SK-N-SH treated with all-trans-retinoic acid at 6 μM for 48 hours (cell line): ENCODE measurements at regions not wholly inside any gene's neighbourhood (a gene's known extent, or its start where the extent isn't known, plus 50 kb on each side); places are given as distances from the start of the nearest gene placed in this dataset.

ENCODE experiments used
- ATAC-seq: fragments of 200-7000 bp; cut with Tn5 transposase; 3 replicates; pipeline ENCODE4 v1.9.1; 2020; ENCODE audit warnings: mild to moderate bottlenecking, moderate library complexity
- ARNTL ChIP-seq: fragments of 450-650 bp; formaldehyde crosslinking; IDR thresholded peaks from 2 replicates; pipeline ENCODE4 v1.5.0; 2020; ENCODE audit warnings: low read depth, mild to moderate bottlenecking, moderate library complexity, borderline replicate concordance
- BACH2 ChIP-seq: fragments of 250-450 bp; sonication (Bioruptor Pico); IDR thresholded peaks from 2 replicates; pipeline ENCODE4 v1.9.0; 2021; ENCODE audit warnings: mild to moderate bottlenecking, borderline replicate concordance
- CREB5 ChIP-seq: fragments of 250-450 bp; sonication (Bioruptor Pico); IDR thresholded peaks from 2 replicates; pipeline ENCODE4 v1.5.1; 2020; ENCODE audit warnings: low read depth, mild to moderate bottlenecking, moderate library complexity
- CSDC2 ChIP-seq: fragments of 250-450 bp; sonication (Bioruptor Pico); IDR thresholded peaks from 2 replicates; pipeline ENCODE4 v1.5.0; 2020; ENCODE audit warnings: mild to moderate bottlenecking, moderate library complexity
- ESRRG ChIP-seq: fragments of 250-450 bp; sonication (Bioruptor Pico); IDR thresholded peaks from 2 replicates; pipeline ENCODE4 v1.6.1; 2021; ENCODE audit warnings: mild to moderate bottlenecking
- ISL1 ChIP-seq: fragments of 250-450 bp; sonication (Bioruptor Pico); IDR thresholded peaks from 2 replicates; pipeline ENCODE4 v2.1.2; 2022; ENCODE audit warnings: mild to moderate bottlenecking, moderate library complexity
- OSR1 ChIP-seq: fragments of 250-450 bp; sonication (Bioruptor Pico); IDR thresholded peaks from 2 replicates; pipeline ENCODE4 v1.8.0; 2022; ENCODE audit warnings: moderate library complexity, mild to moderate bottlenecking, inconsistent platforms
- POU6F1 ChIP-seq: fragments of 250-450 bp; sonication (Bioruptor Pico); IDR thresholded peaks from 2 replicates; pipeline ENCODE4 v1.8.0; 2021; ENCODE audit warnings: low read depth, mild to moderate bottlenecking, moderate library complexity, borderline replicate concordance
- PPARA ChIP-seq: fragments of 250-450 bp; sonication (Bioruptor Pico); IDR thresholded peaks from 2 replicates; pipeline ENCODE4 v1.5.0; 2020; ENCODE audit warnings: mild to moderate bottlenecking, borderline replicate concordance
- RARB ChIP-seq: fragments of 250-450 bp; sonication (Bioruptor Pico); IDR thresholded peaks from 2 replicates; pipeline ENCODE4 v1.8.0; 2021; ENCODE audit warnings: mild to moderate bottlenecking, moderate library complexity
- TCF4 ChIP-seq: fragments of 250-450 bp; sonication (Bioruptor Pico); IDR thresholded peaks from 2 replicates; pipeline ENCODE4 v1.8.0; 2021; ENCODE audit warnings: mild to moderate bottlenecking, moderate library complexity, borderline replicate concordance
- TOX ChIP-seq: fragments of 250-450 bp; sonication (Bioruptor Pico); IDR thresholded peaks from 2 replicates; pipeline ENCODE4 v1.8.0; 2021; ENCODE audit warnings: mild to moderate bottlenecking, moderate library complexity, borderline replicate concordance
- ZC3H10 ChIP-seq: fragments of 250-450 bp; sonication (Bioruptor Pico); IDR thresholded peaks from 2 replicates; pipeline ENCODE4 v1.5.1; 2021; ENCODE audit warnings: mild to moderate bottlenecking, moderate library complexity
- ZFP3 ChIP-seq: fragments of 250-450 bp; sonication (Bioruptor Pico); IDR thresholded peaks from 2 replicates; pipeline ENCODE4 v1.5.0; 2020; ENCODE audit warnings: mild to moderate bottlenecking, moderate library complexity
- ZFP30 ChIP-seq: fragments of 450-650 bp; formaldehyde crosslinking; IDR thresholded peaks from 2 replicates; pipeline ENCODE4 v1.5.0; 2022; ENCODE audit warnings: mild to moderate bottlenecking, moderate library complexity
- ZNF565 ChIP-seq: fragments of 450-650 bp; formaldehyde crosslinking; conservative IDR thresholded peaks from 2 replicates; pipeline ENCODE4 v1.5.0; 2020; ENCODE audit warnings: low read depth, mild to moderate bottlenecking, moderate library complexity
- ZNF70 ChIP-seq: fragments of 450-650 bp; formaldehyde crosslinking; IDR thresholded peaks from 2 replicates; pipeline ENCODE4 v1.5.0; 2020; ENCODE audit warnings: mild to moderate bottlenecking, moderate library complexity
- ZNF8 ChIP-seq: fragments of 450-650 bp; formaldehyde crosslinking; IDR thresholded peaks from 2 replicates; pipeline ENCODE4 v1.5.0; 2020; ENCODE audit warnings: mild to moderate bottlenecking, moderate library complexity
- TF ChIP-seq, protein P1 (sequence below): fragments of 250-450 bp; sonication (Bioruptor Pico); IDR thresholded peaks from 2 replicates; pipeline ENCODE4 v1.5.0; 2020; ENCODE audit warnings: mild to moderate bottlenecking, moderate library complexity
- TF ChIP-seq, protein P2 (sequence below): fragments of 250-450 bp; sonication (Bioruptor Pico); IDR thresholded peaks from 2 replicates; pipeline ENCODE4 v1.5.1; 2021; ENCODE audit warnings: mild to moderate bottlenecking, moderate library complexity

DNA sequence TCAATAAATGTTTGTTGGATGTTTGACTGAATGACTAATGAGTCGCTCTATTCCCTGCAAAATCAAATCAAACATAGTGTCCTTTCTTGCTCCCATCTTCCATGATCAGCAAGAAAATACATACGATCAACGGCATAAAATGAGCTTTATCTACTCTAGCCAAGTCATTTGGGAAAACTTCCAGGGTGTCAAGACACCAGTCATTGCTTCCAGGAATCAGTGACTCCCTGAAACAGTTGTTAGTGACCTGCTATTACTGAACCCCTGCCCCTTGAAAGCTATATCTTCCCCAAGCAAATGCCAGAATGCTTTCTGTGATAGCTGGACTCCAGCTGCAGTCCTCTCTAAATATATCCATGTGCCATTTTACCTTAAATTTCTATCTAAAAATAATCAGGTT lies 169.5 kb upstream of the SSTR1 start:
- TF ChIP-seq TCF4 (CRISPR knock-in tag) = no peak
- no peak for TF ChIP-seq TOX
- no peak for TF ChIP-seq ZFP3
- no peak for TF ChIP-seq PPARA (CRISPR knock-in tag)
- TF ChIP-seq, all 23 proteins: peak for 0

GRCh38 chr14:38038986-38039385 lies 168.7 kb upstream of the SSTR1 start:
- no peak for ATAC-seq
- TF ChIP-seq ARNTL (CRISPR knock-in tag) (no peak), ZFP3 (no peak), ZFP30 (CRISPR knock-in tag) (no peak), OSR1 (CRISPR knock-in tag) (no peak), BACH2 (CRISPR knock-in tag) (no peak), TOX (no peak), CREB5 (CRISPR knock-in tag) (no peak), ZNF8 (CRISPR knock-in tag) (no peak), PPARA (CRISPR knock-in tag) (no peak), ZNF565 (CRISPR knock-in tag) (no peak), ESRRG (no peak), ZC3H10 (CRISPR knock-in tag) (no peak), CSDC2 (CRISPR knock-in tag) (no peak), ZNF70 (CRISPR knock-in tag) (no peak), RARB (CRISPR knock-in tag) (no peak)
- TF ChIP-seq, protein P1, sequence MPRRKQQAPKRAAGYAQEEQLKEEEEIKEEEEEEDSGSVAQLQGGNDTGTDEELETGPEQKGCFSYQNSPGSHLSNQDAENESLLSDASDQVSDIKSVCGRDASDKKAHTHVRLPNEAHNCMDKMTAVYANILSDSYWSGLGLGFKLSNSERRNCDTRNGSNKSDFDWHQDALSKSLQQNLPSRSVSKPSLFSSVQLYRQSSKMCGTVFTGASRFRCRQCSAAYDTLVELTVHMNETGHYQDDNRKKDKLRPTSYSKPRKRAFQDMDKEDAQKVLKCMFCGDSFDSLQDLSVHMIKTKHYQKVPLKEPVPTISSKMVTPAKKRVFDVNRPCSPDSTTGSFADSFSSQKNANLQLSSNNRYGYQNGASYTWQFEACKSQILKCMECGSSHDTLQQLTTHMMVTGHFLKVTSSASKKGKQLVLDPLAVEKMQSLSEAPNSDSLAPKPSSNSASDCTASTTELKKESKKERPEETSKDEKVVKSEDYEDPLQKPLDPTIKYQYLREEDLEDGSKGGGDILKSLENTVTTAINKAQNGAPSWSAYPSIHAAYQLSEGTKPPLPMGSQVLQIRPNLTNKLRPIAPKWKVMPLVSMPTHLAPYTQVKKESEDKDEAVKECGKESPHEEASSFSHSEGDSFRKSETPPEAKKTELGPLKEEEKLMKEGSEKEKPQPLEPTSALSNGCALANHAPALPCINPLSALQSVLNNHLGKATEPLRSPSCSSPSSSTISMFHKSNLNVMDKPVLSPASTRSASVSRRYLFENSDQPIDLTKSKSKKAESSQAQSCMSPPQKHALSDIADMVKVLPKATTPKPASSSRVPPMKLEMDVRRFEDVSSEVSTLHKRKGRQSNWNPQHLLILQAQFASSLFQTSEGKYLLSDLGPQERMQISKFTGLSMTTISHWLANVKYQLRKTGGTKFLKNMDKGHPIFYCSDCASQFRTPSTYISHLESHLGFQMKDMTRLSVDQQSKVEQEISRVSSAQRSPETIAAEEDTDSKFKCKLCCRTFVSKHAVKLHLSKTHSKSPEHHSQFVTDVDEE (CRISPR knock-in tag) = no peak
- TF ChIP-seq, protein P2, sequence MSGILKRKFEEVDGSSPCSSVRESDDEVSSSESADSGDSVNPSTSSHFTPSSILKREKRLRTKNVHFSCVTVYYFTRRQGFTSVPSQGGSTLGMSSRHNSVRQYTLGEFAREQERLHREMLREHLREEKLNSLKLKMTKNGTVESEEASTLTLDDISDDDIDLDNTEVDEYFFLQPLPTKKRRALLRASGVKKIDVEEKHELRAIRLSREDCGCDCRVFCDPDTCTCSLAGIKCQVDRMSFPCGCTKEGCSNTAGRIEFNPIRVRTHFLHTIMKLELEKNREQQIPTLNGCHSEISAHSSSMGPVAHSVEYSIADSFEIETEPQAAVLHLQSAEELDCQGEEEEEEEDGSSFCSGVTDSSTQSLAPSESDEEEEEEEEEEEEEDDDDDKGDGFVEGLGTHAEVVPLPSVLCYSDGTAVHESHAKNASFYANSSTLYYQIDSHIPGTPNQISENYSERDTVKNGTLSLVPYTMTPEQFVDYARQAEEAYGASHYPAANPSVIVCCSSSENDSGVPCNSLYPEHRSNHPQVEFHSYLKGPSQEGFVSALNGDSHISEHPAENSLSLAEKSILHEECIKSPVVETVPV = no peak

More for the DNA sequence above, 169.5 kb upstream of the SSTR1 start:
- no peak for ATAC-seq

- TF ChIP-seq TCF4 (CRISPR knock-in tag) (no peak), ZFP3 (no peak), CREB5 (CRISPR knock-in tag) (no peak), ISL1 (CRISPR knock-in tag) (no peak)
- TF ChIP-seq, protein P2 = no peak
- no peak for ATAC-seq
Measured at GRCh38 chr14:38039496-38039895, 168.2 kb upstream of the SSTR1 start.

DNA sequence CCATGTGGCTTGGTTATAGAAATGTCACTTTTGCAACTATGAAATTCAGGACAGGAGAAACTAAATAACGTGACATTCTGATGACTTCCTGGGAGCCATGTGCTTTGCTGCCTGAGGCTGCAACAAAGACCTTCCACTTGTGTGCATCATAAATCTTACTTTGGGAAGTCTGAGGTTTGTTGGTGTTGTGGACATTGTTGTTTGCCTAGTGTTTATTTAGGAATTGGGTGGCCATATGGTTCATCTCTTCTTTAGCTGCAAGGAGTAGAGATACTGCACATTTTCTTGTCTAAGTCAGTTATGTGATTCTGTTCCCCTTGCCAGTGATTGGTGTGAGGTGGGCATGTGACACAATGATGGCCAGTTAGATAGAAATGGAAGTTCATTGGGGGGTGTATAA lies 167.3 kb upstream of the SSTR1 start:
- ATAC-seq = no peak
- no peak for TF ChIP-seq POU6F1 (CRISPR knock-in tag)
- TF ChIP-seq, all 23 proteins: peak for 0
